ENCODE measurements at regions not wholly inside any gene's neighbourhood (a gene's known extent, or its start where the extent isn't known, plus 50 kb on each side); places are given as distances from the start of the nearest gene placed in this dataset.

DNA sequence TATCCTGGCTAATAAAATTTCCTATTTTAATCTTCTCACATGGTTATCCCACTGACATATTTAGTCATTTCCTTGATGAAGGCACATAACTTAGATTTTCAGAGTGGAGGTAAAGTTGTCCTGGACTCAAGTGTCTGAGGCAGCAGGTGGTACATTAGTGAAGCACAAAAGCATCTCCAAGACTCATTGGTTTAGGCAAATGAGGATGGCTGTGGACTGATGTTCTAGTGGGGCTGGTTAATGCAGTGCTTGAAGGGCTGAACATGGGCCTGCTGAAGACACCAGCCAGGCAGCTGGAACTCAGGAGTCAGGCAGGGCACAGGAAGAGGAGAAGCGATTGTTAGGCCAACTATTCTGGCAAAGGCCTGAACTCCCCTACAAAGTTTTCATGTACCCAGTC, 76.3 kb upstream of the SESN3 start:
- no peak overlapping the region for H3K4me3 ChIP-seq (ENCODE audit: low read depth, low read length)
- TF ChIP-seq, protein P1, sequence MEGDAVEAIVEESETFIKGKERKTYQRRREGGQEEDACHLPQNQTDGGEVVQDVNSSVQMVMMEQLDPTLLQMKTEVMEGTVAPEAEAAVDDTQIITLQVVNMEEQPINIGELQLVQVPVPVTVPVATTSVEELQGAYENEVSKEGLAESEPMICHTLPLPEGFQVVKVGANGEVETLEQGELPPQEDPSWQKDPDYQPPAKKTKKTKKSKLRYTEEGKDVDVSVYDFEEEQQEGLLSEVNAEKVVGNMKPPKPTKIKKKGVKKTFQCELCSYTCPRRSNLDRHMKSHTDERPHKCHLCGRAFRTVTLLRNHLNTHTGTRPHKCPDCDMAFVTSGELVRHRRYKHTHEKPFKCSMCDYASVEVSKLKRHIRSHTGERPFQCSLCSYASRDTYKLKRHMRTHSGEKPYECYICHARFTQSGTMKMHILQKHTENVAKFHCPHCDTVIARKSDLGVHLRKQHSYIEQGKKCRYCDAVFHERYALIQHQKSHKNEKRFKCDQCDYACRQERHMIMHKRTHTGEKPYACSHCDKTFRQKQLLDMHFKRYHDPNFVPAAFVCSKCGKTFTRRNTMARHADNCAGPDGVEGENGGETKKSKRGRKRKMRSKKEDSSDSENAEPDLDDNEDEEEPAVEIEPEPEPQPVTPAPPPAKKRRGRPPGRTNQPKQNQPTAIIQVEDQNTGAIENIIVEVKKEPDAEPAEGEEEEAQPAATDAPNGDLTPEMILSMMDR (IDR thresholded peaks at IDR 0.05; ENCODE audit: insufficient read depth, low read depth, low read length), result no peak
- DNase-seq (ENCODE audit: low read depth), result no peak

DNA sequence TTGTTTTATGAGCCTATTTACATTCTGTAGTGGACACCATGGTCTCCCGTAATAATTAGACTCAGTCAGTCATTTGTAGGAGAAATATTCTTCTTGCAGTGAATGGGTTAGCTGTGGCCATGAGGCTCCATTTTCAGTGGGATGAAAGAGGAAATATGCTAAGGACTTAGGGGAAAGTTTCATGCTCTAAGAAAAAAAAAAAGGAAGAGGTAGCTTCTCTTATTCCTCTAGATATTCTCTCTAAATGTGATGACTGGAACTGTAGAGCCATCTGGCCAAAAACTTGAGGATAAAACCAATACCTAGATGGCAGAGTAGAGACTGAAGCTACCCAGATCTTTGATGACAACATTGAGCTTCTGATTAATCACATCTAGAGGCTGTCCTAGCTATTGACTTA, 75.8 kb upstream of the SESN3 start:
- no peak for DNase-seq (ENCODE audit: low read depth)
- H3K4me3 ChIP-seq (ENCODE audit: low read depth, low read length), result no peak overlapping the region
- TF ChIP-seq, protein P1 (IDR thresholded peaks at IDR 0.05; ENCODE audit: insufficient read depth, low read depth, low read length), result no peak

DNA sequence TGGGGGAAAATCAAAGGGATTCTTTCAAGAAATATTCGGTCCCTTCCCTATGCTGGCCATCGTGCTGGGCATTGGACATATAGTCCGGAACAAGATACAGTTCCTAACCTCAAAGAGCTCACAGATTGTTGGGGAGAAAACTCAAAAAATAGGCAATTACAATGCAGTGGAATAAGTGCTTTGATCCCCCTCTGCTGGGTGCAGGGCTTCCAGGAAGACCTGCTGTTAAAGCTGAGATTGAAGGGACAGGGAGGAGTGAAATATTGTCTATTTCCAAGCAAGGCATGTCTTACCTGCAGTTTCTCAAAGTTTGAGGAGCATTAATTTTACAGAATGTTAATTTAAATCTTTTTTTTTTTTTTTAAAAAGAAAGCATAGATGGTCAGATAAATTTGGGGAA, 75.1 kb upstream of the SESN3 start:
- DNase-seq (ENCODE audit: low read depth), result no peak
- TF ChIP-seq, protein P1 (IDR thresholded peaks at IDR 0.05; ENCODE audit: insufficient read depth, low read depth, low read length), result no peak
- no peak overlapping the region for H3K4me3 ChIP-seq (ENCODE audit: low read depth, low read length)

DNA sequence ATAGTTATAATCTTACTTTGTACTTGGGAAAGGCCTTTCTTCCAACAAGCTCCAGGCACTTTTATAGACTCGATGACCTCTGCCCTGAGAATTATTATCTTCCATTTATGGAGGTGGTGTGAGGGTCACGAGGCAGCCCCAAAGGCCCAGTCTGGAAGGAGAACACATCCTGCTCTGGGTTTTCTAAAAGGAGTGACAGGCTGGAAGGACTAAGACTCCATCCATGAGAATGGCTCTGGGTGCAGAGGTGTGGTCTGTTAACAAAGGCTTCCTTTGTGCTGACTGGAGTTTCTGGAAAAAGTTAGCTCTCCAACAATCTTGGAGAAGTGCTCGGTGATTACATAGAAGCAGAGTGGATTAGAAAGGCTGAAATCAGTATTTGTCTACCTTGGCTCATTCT, 74.7 kb upstream of the SESN3 start:
- no peak for DNase-seq (ENCODE audit: low read depth)
- H3K4me3 ChIP-seq (ENCODE audit: low read depth, low read length), result no peak overlapping the region
- TF ChIP-seq, protein P1 (IDR thresholded peaks at IDR 0.05; ENCODE audit: insufficient read depth, low read depth, low read length), result no peak

DNA sequence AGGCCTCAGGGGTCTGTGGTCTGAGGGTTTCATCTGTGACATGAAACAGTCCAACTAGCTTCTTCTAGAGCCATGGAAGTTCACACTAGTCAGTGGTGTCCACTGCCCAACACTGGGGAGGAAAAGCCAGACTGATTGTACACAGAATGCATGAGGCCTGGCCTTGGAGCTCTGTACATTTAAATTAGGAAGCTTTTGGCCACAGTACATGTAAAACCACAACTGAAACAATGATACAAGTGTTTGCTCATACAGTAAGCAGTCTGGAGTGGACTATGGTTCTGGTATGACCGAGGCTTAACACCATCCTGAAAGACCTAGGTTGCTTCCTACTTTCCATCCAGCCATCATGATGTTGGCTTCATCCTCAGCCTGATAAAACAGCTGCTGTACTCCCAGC, 73.8 kb upstream of the SESN3 start:
- no peak for DNase-seq (ENCODE audit: low read depth)
- no peak overlapping the region for H3K4me3 ChIP-seq (ENCODE audit: low read depth, low read length)
- TF ChIP-seq, protein P1 (IDR thresholded peaks at IDR 0.05; ENCODE audit: insufficient read depth, low read depth, low read length), result no peak

DNA sequence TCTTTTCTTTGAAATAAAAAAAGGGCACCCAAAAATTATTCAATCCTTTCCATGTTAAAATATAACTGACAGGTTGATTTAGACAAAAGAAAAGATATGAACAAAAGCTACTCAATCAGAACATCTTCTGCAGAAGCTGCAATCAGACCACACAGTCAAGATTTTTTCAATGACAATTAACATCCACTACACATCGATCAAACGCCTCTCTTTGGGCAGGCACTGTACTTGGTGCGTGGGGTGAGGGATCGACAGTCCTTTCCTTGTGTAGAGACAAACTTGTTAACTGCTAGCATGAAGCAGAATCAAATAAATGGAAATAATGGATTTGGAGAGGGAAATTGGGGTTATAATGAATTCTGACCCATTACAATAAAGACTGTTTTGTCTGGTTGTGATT, 71.2 kb upstream of the SESN3 start:
- TF ChIP-seq, protein P1 (IDR thresholded peaks at IDR 0.05; ENCODE audit: insufficient read depth, low read depth, low read length), result no peak
- no peak overlapping the region for H3K4me3 ChIP-seq (ENCODE audit: low read depth, low read length)
- DNase-seq (ENCODE audit: low read depth), result no peak

DNA sequence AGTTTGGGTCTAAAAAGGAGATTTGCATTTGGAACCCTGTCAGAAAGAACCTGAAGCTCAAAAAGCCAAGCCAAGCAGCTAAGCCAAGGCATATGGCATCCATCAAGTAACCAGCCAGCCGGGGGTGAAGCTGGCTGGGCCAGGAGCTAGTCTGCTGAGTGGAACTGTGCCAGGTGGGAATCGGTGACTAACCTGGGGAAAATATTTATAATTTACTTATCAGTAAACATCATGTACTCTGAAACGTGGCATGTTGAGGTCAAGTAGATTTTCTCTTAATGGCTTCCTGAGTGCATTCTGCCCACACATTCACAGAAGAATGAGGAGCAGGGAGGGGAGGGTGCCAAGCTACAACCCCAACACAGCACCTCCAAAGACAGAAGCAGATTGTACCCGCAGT, 70.5 kb upstream of the SESN3 start:
- TF ChIP-seq, protein P1 (IDR thresholded peaks at IDR 0.05; ENCODE audit: insufficient read depth, low read depth, low read length), result no peak
- H3K4me3 ChIP-seq (ENCODE audit: low read depth, low read length), result no peak overlapping the region
- DNase-seq (ENCODE audit: low read depth), result no peak

All from fibroblast of villous mesenchyme (primary cell).